IPS-20b (cell line): ENCODE measurements at regions not wholly inside any gene's neighbourhood (a gene's known extent, or its start where the extent isn't known, plus 50 kb on each side); places are given as distances from the start of the nearest gene placed in this dataset.

Source experiments
- H3K27ac ChIP-seq: one replicate; pipeline ENCODE4 v1.5.1; 2013; ENCODE audit warnings: low read length
- H3K27me3 ChIP-seq: 2 replicates; pipeline ENCODE4 v1.6.1; 2013; ENCODE audit warnings: mild to moderate bottlenecking, low read length, inconsistent platforms; ENCODE audit not compliant: insufficient read depth
- H3K36me3 ChIP-seq: 2 replicates; pipeline ENCODE4 v1.6.1; 2013; ENCODE audit warnings: low read depth, mild to moderate bottlenecking, inconsistent platforms, low read length, moderate library complexity; ENCODE audit not compliant: insufficient read depth
- H3K4me1 ChIP-seq: 2 replicates; pipeline ENCODE4 v1.6.1; 2013; ENCODE audit warnings: mild to moderate bottlenecking, control low read depth, inconsistent platforms, low read length, moderate library complexity; ENCODE audit not compliant: insufficient read depth
- H3K4me3 ChIP-seq: 2 replicates; pipeline ENCODE4 v1.5.1; 2013; ENCODE audit warnings: mild to moderate bottlenecking, low read length, inconsistent platforms
- H3K9ac ChIP-seq: 2 replicates; pipeline ENCODE4 v1.6.1; 2013; ENCODE audit warnings: low read depth, mild to moderate bottlenecking, inconsistent platforms, low read length, moderate library complexity
- H3K9me3 ChIP-seq: 2 replicates; pipeline ENCODE4 v1.6.1; 2013; ENCODE audit warnings: mild to moderate bottlenecking, low read depth, low read length, inconsistent platforms; ENCODE audit not compliant: insufficient read depth

GRCh38 chr10:28977518-28977917 is 300.2 kb downstream of the BAMBI start:
- Histone ChIP-seq H3K4me3 (no peak overlapping the region), H3K36me3 (no peaks in the 10 kb centered on the region), H3K27me3 (no peaks in the 10 kb centered on the region), H3K27ac (no peak overlapping the region), H3K9ac (no peak overlapping the region), H3K4me1 (peaks cover 5% of the 10 kb centered on the region), H3K9me3 (no peaks in the 10 kb centered on the region)

DNA sequence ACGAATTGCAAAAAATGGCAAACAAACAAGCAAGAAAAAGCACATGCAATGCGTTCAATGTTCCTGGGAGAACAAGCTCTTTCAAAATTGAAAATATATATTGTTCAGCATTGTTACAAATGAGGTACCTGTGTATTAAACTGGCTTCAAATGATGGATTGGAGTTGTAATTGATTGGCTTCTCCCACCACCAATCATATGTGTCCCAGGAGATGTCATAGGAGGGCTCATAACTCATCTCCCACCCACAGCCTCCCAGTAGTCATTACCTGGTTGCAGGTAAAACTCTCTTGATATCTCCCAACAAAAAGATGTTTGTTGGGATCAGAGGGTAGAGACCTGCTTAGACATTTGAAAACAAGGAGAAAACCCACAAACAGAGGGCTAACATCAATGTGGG is 302.9 kb downstream of the BAMBI start:
- no peak overlapping the region for H3K9ac ChIP-seq
- no peak overlapping the region for H3K27ac ChIP-seq
- H3K27me3 ChIP-seq = no peaks in the 10 kb centered on the region
- H3K9me3 ChIP-seq = no peaks in the 10 kb centered on the region
- peaks cover 5% of the 10 kb centered on the region for H3K4me1 ChIP-seq
- H3K4me3 ChIP-seq = no peak overlapping the region
- no peaks in the 10 kb centered on the region for H3K36me3 ChIP-seq

DNA sequence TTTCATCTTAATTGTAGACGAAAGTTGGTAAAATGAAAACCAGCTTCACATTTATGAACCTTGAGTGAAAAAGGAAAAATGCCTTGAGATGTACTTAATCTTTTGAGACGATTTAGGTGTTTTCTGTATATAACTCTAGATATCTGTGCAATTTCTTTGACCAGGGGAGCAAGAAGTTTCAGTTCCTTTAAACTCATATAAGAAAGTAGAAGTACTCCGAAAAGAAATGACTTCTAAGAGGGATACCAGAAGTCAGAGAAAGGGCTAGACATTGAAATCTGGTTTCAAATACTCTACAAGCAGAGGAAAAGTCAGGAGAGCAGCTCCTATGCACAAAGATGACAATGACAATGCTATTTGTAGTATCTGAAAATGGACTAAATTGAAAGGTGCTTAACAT is 303.7 kb downstream of the BAMBI start:
- Histone ChIP-seq H3K4me3 (no peak overlapping the region), H3K27ac (no peak overlapping the region), H3K36me3 (no peaks in the 10 kb centered on the region), H3K4me1 (no peaks in the 10 kb centered on the region; the same call in 1 of the 2 replicates), H3K27me3 (no peaks in the 10 kb centered on the region), H3K9ac (no peak overlapping the region), H3K9me3 (no peaks in the 10 kb centered on the region)

- Histone ChIP-seq H3K9me3 (no peaks in the 10 kb centered on the region), H3K27ac (no peak overlapping the region), H3K4me1 (no peaks in the 10 kb centered on the region), H3K9ac (no peak overlapping the region), H3K27me3 (no peaks in the 10 kb centered on the region), H3K36me3 (no peaks in the 10 kb centered on the region), H3K4me3 (no peak overlapping the region)
Measured at GRCh38 chr10:28982974-28983373, 305.7 kb downstream of the BAMBI start.

DNA sequence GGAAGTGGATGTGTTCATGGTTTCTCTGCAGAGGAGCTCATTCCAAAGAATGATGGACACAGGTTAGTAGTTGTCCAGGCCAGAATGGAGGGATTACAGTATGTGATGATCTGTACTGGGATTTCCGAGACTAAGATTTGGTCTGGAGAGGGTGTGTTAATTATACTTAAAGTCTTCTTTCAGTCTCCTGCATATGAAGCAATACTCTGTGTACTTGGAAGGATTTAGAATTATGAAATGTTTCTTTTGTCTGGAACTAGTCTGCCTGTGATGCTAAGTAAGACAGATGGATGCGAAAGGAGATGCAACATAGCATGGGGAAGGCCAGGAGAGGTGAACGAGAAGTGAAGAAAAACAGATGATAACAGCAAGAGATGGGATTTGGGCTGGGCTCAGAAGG is 305.1 kb upstream of the LYZL1 start:
- no peaks in the 10 kb centered on the region for H3K36me3 ChIP-seq
- H3K9me3 ChIP-seq = no peaks in the 10 kb centered on the region
- H3K4me1 ChIP-seq = no peaks in the 10 kb centered on the region
- H3K4me3 ChIP-seq = no peak overlapping the region
- no peaks in the 10 kb centered on the region for H3K27me3 ChIP-seq
- H3K9ac ChIP-seq = no peak overlapping the region
- no peak overlapping the region for H3K27ac ChIP-seq

DNA sequence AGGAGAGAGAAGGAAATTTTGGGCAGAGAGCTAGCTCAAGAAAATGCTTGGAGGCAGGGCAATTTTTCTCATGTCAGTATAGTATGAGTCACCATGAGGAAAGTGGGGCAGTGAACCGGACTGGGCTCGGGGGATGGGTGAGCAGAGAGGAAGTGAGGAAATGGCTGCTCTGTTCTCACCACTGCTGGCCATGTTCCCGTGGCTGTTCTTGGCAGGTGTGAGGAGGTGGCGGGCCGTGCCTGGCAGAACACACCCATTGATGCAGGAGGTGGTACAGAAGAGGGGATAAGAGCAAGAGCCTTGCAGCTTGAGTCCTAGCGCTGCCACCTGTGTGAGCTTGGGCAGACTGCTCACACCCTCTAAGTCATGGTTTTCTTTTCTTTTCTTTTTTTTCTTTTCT is 304.4 kb upstream of the LYZL1 start:
- Histone ChIP-seq H3K9me3 (no peaks in the 10 kb centered on the region), H3K9ac (no peak overlapping the region), H3K36me3 (no peaks in the 10 kb centered on the region), H3K27ac (no peak overlapping the region), H3K4me3 (no peak overlapping the region), H3K27me3 (no peaks in the 10 kb centered on the region), H3K4me1 (no peaks in the 10 kb centered on the region)

DNA sequence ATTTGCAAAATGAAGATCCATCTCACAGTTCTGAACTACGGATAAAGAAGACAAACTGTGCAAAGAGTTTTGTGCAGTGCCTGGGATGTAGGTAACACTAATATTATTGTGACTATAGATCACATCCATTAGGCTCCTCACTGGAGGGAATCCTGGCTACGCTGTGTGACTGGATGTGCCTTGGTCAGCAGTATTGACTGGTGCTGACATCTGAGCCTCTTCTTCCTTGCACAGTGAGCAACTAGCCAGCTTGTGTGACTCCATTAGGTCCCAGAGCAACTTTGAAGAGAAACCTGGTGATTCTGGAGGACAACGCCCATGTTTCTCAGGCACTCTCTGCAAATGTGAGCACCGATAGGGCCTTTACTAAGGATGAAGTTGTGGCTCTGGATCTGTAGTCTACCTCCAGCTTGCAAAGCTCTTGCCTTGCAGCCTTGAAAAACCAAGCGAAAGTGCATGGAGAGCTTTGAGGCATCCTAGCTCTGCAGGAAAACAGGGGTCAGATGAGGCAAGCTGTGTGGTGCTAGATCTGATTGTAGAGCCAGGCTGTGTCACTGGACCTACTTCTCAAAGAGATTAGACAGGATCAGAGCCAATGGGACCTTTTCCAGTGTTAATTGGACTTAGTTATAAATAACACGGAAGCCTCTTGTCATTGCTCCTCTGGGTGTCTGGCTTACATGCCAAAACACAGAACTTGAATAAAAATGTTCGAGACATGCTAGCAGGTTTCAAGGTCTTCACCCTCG is 303.6 kb upstream of the LYZL1 start:
- Histone ChIP-seq H3K27me3 (no peaks in the 10 kb centered on the region), H3K27ac (no peak overlapping the region), H3K4me1 (no peaks in the 10 kb centered on the region), H3K9ac (no peak overlapping the region), H3K9me3 (no peaks in the 10 kb centered on the region), H3K36me3 (no peaks in the 10 kb centered on the region), H3K4me3 (no peak overlapping the region)

DNA sequence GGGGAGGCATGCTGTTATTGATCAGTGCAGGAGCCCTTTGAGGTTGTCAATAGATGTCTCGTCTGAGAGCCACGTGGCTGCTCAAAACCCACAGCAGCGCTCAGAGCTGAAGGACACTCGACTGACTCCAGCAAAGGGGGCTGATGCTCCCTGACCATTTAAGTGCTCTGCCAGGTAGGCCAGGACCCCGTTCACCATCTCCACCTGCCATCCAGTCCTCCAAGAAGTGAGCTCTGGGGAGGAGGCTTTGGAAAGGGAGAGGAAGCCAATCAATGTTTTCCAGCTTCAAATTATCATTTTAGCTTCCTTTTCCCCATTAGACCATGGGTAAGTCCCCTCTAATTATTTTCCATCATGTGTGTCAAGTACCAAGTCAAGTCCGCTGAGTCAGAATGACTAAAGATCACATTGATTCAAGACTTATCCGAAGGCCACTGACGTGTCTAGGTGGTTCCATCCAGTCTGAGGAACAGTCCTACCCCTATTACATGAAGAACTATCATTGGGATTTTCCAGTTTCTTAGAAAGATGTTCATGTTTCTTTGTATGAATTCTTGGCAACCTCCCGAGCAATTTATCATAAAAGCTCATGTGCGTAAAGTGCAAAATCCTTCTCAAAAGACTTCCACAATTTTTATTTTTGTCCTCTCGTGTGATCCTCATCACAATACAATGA is 302.6 kb upstream of the LYZL1 start:
- H3K9ac ChIP-seq = no peak overlapping the region
- H3K27me3 ChIP-seq = no peaks in the 10 kb centered on the region
- H3K27ac ChIP-seq = no peak overlapping the region

GRCh38 chr10:28986856-28987255 is 302.0 kb upstream of the LYZL1 start:
- no peaks in the 10 kb centered on the region for H3K27me3 ChIP-seq
- H3K4me3 ChIP-seq = no peak overlapping the region
- H3K36me3 ChIP-seq = no peaks in the 10 kb centered on the region
- no peaks in the 10 kb centered on the region for H3K9me3 ChIP-seq
- no peak overlapping the region for H3K27ac ChIP-seq
- no peaks in the 10 kb centered on the region for H3K4me1 ChIP-seq
- no peak overlapping the region for H3K9ac ChIP-seq

More for the DNA sequence above, 302.6 kb upstream of the LYZL1 start:
- Histone ChIP-seq H3K4me3 (no peak overlapping the region), H3K4me1 (no peaks in the 10 kb centered on the region), H3K36me3 (no peaks in the 10 kb centered on the region), H3K9me3 (no peaks in the 10 kb centered on the region)

DNA sequence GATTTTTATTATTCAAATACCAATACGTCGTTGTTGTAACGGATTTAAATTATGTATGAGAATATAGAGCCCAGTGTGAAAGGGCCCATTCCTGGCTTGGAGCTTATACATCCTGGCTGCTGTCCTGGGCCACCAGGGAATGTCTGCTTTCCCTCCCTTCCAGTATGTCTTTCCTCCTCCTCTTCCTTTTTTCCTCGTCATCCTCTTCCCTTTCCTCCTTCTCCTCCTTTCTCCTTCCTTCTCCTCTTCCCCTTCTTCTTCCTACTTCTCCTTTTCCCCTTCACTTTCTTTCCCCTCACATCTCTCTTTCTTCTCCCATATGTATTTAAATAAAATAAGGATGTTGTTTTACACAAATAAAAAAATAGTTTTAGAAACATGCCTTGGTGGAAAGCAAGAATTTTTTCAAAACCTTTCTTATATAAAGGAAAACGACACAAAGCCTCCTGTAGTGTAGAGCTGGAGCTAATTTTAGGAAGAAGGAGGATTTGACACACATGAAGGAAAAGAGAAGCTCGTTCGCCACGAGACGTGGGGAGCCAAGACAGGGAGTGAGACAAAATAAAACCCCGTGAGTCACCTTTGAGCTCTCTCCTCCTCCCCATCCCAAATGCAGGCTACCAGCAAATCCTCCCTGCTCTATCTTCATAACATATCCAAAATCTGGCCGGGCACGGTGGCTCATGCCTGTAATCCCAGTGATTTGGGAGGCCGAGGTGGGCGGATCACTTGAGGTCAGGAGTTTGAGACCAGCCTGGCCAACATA is 301.1 kb upstream of the LYZL1 start:
- no peak overlapping the region for H3K4me3 ChIP-seq

GRCh38 chr10:28988980-28989379 is 299.9 kb upstream of the LYZL1 start:
- H3K9me3 ChIP-seq = no peaks in the 10 kb centered on the region
- no peak overlapping the region for H3K9ac ChIP-seq
- no peaks in the 10 kb centered on the region for H3K27me3 ChIP-seq
- H3K36me3 ChIP-seq = no peaks in the 10 kb centered on the region
- H3K4me1 ChIP-seq = no peaks in the 10 kb centered on the region
- no peak overlapping the region for H3K27ac ChIP-seq
- H3K4me3 ChIP-seq = no peak overlapping the region

More for the DNA sequence above, 301.1 kb upstream of the LYZL1 start:
- Histone ChIP-seq H3K27ac (no peak overlapping the region), H3K9ac (no peak overlapping the region), H3K27me3 (no peaks in the 10 kb centered on the region), H3K9me3 (no peaks in the 10 kb centered on the region), H3K4me1 (no peaks in the 10 kb centered on the region), H3K36me3 (no peaks in the 10 kb centered on the region)
